Hepatocyte (in vitro differentiated cells): ENCODE measurements at regions not wholly inside any gene's neighbourhood (a gene's known extent, or its start where the extent isn't known, plus 50 kb on each side); places are given as distances from the start of the nearest gene placed in this dataset.

ENCODE experiments used
- DNase-seq: peaks from one replicate; pipeline ENCODE4 v3.0.0-alpha.2; 2016; ENCODE audit warnings: low spot score
- H2AFZ ChIP-seq: fragments of 200-600 bp; sonication (generic); 2 replicates; pipeline ENCODE4 v1.6.0; 2016; ENCODE audit warnings: antibody characterized with exemption, mild to moderate bottlenecking
- H3K27ac ChIP-seq: fragments of 200-600 bp; sonication (generic); 2 replicates; pipeline ENCODE4 v1.5.1; 2016; ENCODE audit warnings: mild to moderate bottlenecking
- H3K27me3 ChIP-seq: fragments of 200-600 bp; sonication (generic); 2 replicates; pipeline ENCODE4 v1.6.1; 2016
- H3K36me3 ChIP-seq: fragments of 200-600 bp; sonication (generic); replicated peaks from 2 replicates; pipeline ENCODE4 v1.5.1; 2016; ENCODE audit warnings: low read depth; ENCODE audit not compliant: insufficient read depth
- H3K4me1 ChIP-seq: fragments of 200-600 bp; sonication (generic); 2 replicates; pipeline ENCODE4 v1.5.1; 2016; ENCODE audit warnings: mild to moderate bottlenecking, moderate library complexity; ENCODE audit not compliant: insufficient read depth
- H3K4me2 ChIP-seq: fragments of 200-600 bp; sonication (generic); 2 replicates; pipeline ENCODE4 v1.6.0; 2016
- H3K4me3 ChIP-seq: fragments of 200-600 bp; sonication (generic); 2 replicates; pipeline ENCODE4 v1.5.1; 2016; ENCODE audit warnings: mild to moderate bottlenecking
- H3K79me2 ChIP-seq: fragments of 200-600 bp; sonication (generic); 2 replicates; pipeline ENCODE4 v1.6.0; 2017; ENCODE audit warnings: mild to moderate bottlenecking
- H3K9me2 ChIP-seq: fragments of 200-600 bp; sonication (generic); replicated peaks from 2 replicates; pipeline ENCODE4 v1.6.0; 2017; ENCODE audit warnings: mild to moderate bottlenecking; ENCODE audit not compliant: insufficient read depth
- H3K9me3 ChIP-seq: fragments of 200-600 bp; sonication (generic); 2 replicates; pipeline ENCODE4 v1.5.1; 2016; ENCODE audit warnings: low read depth, mild to moderate bottlenecking
- H4K20me1 ChIP-seq: fragments of 200-600 bp; sonication (generic); 2 replicates; pipeline ENCODE4 v1.6.0; 2016; ENCODE audit warnings: mild to moderate bottlenecking; ENCODE audit not compliant: insufficient read depth, poor library complexity, severe bottlenecking
- CTCF ChIP-seq: fragments of 200-600 bp; sonication (generic); IDR thresholded peaks from 2 replicates; pipeline ENCODE4 v1.5.1; 2016; ENCODE audit warnings: antibody characterized with exemption, mild to moderate bottlenecking; ENCODE audit not compliant: poor library complexity
- EZH2 ChIP-seq: fragments of 200-600 bp; sonication (generic); IDR thresholded peaks from 2 replicates; pipeline ENCODE4 v1.6.1; 2016; ENCODE audit warnings: antibody characterized with exemption, mild to moderate bottlenecking, borderline replicate concordance
- EZH2phosphoT487 ChIP-seq: fragments of 200-600 bp; sonication (generic); IDR thresholded peaks from one replicate; pipeline ENCODE4 v1.6.1; 2018; ENCODE audit warnings: antibody characterized with exemption, mild to moderate bottlenecking, low read depth, moderate library complexity; ENCODE audit not compliant: unreplicated experiment, severe bottlenecking
- WGBS: methylation state at CpG from one replicate; pipeline ENCODE4 v1.1.6; 2016; ENCODE audit warnings: low lambda C conversion rate; ENCODE audit errors: missing lambda C conversion rate; 5-methylcytosine and 5-hydroxymethylcytosine counted together

- H3K4me3 ChIP-seq: no peak overlapping the region
- no peaks in the 10 kb centered on the region for H3K4me1 ChIP-seq
- TF ChIP-seq EZH2: no peak
- TF ChIP-seq EZH2phosphoT487: no peak
- no peak for TF ChIP-seq CTCF
- no peaks in the 10 kb centered on the region for H3K36me3 ChIP-seq
- WGBS: 48% methylated on average over 4 of the region's 4 CpGs
- no peaks in the 10 kb centered on the region for H3K27me3 ChIP-seq
- H3K79me2 ChIP-seq: no peaks in the 10 kb centered on the region
- no peak overlapping the region for H3K27ac ChIP-seq
- no peak overlapping the region for H2AFZ ChIP-seq
- H3K4me2 ChIP-seq: peak overlapping the region; percentile 26
- H3K9me3 ChIP-seq: no peaks in the 10 kb centered on the region
- H4K20me1 ChIP-seq: no peaks in the 10 kb centered on the region
- H3K9me2 ChIP-seq: no peaks in the 10 kb centered on the region
- no peak for DNase-seq
These were observed 404.7 kb downstream of the ARL4A start for GRCh38 chr7:13091974-13092707.

- no peaks in the 10 kb centered on the region for H3K27me3 ChIP-seq
- no peaks in the 10 kb centered on the region for H3K9me3 ChIP-seq
- no peak overlapping the region for H3K4me3 ChIP-seq
- no peaks in the 10 kb centered on the region for H3K9me2 ChIP-seq
- no peaks in the 10 kb centered on the region for H3K4me1 ChIP-seq
- DNase-seq: no peak
- H3K79me2 ChIP-seq: no peaks in the 10 kb centered on the region
- H3K27ac ChIP-seq: no peak overlapping the region
- no peak overlapping the region for H2AFZ ChIP-seq
- TF ChIP-seq EZH2 (no peak), EZH2phosphoT487 (no peak), CTCF (no peak)
- no peaks in the 10 kb centered on the region for H3K36me3 ChIP-seq
- peak overlapping the region; percentile 26 for H3K4me2 ChIP-seq
- 73% methylated on average over 2 of the region's 2 CpGs for WGBS
- no peaks in the 10 kb centered on the region for H4K20me1 ChIP-seq
These were observed 405.2 kb downstream of the ARL4A start for GRCh38 chr7:13092708-13093005.

GRCh38 chr7:13093160-13093559 is 405.7 kb downstream of the ARL4A start:
- Histone ChIP-seq H3K27me3 (no peaks in the 10 kb centered on the region), H3K4me2 (peak overlapping the region; percentile 26), H3K4me3 (no peak overlapping the region), H3K4me1 (no peaks in the 10 kb centered on the region), H3K9me3 (no peaks in the 10 kb centered on the region), H3K36me3 (no peaks in the 10 kb centered on the region), H3K79me2 (no peaks in the 10 kb centered on the region), H3K9me2 (no peaks in the 10 kb centered on the region), H3K27ac (no peak overlapping the region), H2AFZ (no peak overlapping the region), H4K20me1 (no peaks in the 10 kb centered on the region)
- 43% methylated on average over 1 of the region's 1 CpG for WGBS
- no peak for DNase-seq
- TF ChIP-seq CTCF (no peak), EZH2phosphoT487 (no peak), EZH2 (no peak)

GRCh38 chr7:13097499-13097898 is 410.1 kb downstream of the ARL4A start:
- no peak overlapping the region for H3K27ac ChIP-seq
- no peaks in the 10 kb centered on the region for H3K4me1 ChIP-seq
- H3K4me3 ChIP-seq: no peak overlapping the region
- H3K9me3 ChIP-seq: no peaks in the 10 kb centered on the region
- H3K27me3 ChIP-seq: no peaks in the 10 kb centered on the region
- H3K79me2 ChIP-seq: no peaks in the 10 kb centered on the region
- H3K9me2 ChIP-seq: no peaks in the 10 kb centered on the region
- H3K36me3 ChIP-seq: no peaks in the 10 kb centered on the region
- DNase-seq: no peak
- H4K20me1 ChIP-seq: no peaks in the 10 kb centered on the region
- H3K4me2 ChIP-seq: no peak overlapping the region
- TF ChIP-seq EZH2phosphoT487 (no peak), CTCF (no peak), EZH2 (no peak)
- WGBS: 69% methylated on average over 3 of the region's 3 CpGs
- H2AFZ ChIP-seq: no peak overlapping the region
